ENCODE measurements at regions not wholly inside any gene's neighbourhood (a gene's known extent, or its start where the extent isn't known, plus 50 kb on each side); places are given as distances from the start of the nearest gene placed in this dataset.

- no peak for TF ChIP-seq CTCF (conservative IDR thresholded peaks at IDR 0.05)
- no peak for TF ChIP-seq EZH2 (IDR thresholded peaks at IDR 0.05; ENCODE audit: low read depth)
Measured at GRCh38 chr2:147449323-147449991, 395.4 kb upstream of the ACVR2A start.
